ENCODE measurements at regions not wholly inside any gene's neighbourhood (a gene's known extent, or its start where the extent isn't known, plus 50 kb on each side); places are given as distances from the start of the nearest gene placed in this dataset.

DNA sequence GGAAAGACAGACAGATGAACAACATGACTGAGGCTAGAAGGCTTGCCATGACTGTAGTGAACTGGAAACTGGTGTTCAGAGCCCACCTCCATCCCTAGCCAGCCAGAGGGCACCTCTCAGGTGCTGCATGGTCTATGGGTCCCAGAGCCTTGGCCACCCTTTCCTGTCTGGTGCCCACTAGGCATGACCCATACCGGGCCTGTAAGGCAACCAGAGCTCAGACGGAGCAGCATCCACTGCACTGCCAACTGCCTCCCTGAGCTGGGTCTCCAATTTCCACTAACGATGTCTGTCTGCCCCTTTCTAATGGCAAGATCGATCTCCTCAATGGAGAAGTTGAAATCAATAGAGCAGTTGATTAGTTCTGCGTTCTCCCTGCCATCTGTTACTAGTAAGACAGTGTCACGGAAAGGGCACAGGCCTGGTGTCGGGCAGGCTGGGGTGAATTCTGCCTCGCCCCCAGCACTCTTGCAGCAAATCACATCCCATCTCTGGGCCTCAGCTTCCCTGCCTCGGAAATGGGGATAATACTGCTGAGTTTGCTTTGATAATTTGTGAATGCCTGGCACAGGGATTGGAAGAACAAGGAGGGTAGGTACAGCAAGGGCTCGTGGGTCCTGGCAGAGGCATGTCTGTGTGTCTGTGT is 172.3 kb upstream of the MVB12B start (continued):
- TF ChIP-seq BACH1 (IDR thresholded peaks at IDR 0.05; ENCODE audit: low read length) = no peak
- no peak for TF ChIP-seq CTBP2 (IDR thresholded peaks at IDR 0.05; ENCODE audit: borderline replicate concordance, insufficient read depth, insufficient read length, low read length)
- TF ChIP-seq KDM1A (IDR thresholded peaks at IDR 0.05; ENCODE audit: borderline replicate concordance, low read length) = no peak
- no peak for TF ChIP-seq CHD2 (IDR thresholded peaks at IDR 0.05; ENCODE audit: low read length)
- TF ChIP-seq, protein P1, sequence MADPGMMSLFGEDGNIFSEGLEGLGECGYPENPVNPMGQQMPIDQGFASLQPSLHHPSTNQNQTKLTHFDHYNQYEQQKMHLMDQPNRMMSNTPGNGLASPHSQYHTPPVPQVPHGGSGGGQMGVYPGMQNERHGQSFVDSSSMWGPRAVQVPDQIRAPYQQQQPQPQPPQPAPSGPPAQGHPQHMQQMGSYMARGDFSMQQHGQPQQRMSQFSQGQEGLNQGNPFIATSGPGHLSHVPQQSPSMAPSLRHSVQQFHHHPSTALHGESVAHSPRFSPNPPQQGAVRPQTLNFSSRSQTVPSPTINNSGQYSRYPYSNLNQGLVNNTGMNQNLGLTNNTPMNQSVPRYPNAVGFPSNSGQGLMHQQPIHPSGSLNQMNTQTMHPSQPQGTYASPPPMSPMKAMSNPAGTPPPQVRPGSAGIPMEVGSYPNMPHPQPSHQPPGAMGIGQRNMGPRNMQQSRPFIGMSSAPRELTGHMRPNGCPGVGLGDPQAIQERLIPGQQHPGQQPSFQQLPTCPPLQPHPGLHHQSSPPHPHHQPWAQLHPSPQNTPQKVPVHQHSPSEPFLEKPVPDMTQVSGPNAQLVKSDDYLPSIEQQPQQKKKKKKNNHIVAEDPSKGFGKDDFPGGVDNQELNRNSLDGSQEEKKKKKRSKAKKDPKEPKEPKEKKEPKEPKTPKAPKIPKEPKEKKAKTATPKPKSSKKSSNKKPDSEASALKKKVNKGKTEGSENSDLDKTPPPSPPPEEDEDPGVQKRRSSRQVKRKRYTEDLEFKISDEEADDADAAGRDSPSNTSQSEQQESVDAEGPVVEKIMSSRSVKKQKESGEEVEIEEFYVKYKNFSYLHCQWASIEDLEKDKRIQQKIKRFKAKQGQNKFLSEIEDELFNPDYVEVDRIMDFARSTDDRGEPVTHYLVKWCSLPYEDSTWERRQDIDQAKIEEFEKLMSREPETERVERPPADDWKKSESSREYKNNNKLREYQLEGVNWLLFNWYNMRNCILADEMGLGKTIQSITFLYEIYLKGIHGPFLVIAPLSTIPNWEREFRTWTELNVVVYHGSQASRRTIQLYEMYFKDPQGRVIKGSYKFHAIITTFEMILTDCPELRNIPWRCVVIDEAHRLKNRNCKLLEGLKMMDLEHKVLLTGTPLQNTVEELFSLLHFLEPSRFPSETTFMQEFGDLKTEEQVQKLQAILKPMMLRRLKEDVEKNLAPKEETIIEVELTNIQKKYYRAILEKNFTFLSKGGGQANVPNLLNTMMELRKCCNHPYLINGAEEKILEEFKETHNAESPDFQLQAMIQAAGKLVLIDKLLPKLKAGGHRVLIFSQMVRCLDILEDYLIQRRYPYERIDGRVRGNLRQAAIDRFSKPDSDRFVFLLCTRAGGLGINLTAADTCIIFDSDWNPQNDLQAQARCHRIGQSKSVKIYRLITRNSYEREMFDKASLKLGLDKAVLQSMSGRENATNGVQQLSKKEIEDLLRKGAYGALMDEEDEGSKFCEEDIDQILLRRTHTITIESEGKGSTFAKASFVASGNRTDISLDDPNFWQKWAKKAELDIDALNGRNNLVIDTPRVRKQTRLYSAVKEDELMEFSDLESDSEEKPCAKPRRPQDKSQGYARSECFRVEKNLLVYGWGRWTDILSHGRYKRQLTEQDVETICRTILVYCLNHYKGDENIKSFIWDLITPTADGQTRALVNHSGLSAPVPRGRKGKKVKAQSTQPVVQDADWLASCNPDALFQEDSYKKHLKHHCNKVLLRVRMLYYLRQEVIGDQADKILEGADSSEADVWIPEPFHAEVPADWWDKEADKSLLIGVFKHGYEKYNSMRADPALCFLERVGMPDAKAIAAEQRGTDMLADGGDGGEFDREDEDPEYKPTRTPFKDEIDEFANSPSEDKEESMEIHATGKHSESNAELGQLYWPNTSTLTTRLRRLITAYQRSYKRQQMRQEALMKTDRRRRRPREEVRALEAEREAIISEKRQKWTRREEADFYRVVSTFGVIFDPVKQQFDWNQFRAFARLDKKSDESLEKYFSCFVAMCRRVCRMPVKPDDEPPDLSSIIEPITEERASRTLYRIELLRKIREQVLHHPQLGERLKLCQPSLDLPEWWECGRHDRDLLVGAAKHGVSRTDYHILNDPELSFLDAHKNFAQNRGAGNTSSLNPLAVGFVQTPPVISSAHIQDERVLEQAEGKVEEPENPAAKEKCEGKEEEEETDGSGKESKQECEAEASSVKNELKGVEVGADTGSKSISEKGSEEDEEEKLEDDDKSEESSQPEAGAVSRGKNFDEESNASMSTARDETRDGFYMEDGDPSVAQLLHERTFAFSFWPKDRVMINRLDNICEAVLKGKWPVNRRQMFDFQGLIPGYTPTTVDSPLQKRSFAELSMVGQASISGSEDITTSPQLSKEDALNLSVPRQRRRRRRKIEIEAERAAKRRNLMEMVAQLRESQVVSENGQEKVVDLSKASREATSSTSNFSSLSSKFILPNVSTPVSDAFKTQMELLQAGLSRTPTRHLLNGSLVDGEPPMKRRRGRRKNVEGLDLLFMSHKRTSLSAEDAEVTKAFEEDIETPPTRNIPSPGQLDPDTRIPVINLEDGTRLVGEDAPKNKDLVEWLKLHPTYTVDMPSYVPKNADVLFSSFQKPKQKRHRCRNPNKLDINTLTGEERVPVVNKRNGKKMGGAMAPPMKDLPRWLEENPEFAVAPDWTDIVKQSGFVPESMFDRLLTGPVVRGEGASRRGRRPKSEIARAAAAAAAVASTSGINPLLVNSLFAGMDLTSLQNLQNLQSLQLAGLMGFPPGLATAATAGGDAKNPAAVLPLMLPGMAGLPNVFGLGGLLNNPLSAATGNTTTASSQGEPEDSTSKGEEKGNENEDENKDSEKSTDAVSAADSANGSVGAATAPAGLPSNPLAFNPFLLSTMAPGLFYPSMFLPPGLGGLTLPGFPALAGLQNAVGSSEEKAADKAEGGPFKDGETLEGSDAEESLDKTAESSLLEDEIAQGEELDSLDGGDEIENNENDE (IDR thresholded peaks at IDR 0.05; ENCODE audit: insufficient replicate concordance, low read length) = no peak
- no peak for TF ChIP-seq ZNF274 (IDR thresholded peaks at IDR 0.05; ENCODE audit: borderline replicate concordance, extremely low read depth, low read length)
- TF ChIP-seq PHF8 (conservative IDR thresholded peaks at IDR 0.05; ENCODE audit: low read depth, low read length) = no peak
- no peak for TF ChIP-seq FOSL1 (IDR thresholded peaks at IDR 0.05; ENCODE audit: insufficient read depth, low read depth, low read length)
